GM18873 (cell line): ENCODE measurements at regions not wholly inside any gene's neighbourhood (a gene's known extent, or its start where the extent isn't known, plus 50 kb on each side); places are given as distances from the start of the nearest gene placed in this dataset.

Experiments used
- ATAC-seq: cut with Tn5 transposase; IDR thresholded peaks from one replicate; pipeline ENCODE4 v1.9.1; 2021; ENCODE audit warnings: mild to moderate bottlenecking, moderate library complexity, moderate number of reproducible peaks; ENCODE audit not compliant: unreplicated experiment, low FRiP score

DNA sequence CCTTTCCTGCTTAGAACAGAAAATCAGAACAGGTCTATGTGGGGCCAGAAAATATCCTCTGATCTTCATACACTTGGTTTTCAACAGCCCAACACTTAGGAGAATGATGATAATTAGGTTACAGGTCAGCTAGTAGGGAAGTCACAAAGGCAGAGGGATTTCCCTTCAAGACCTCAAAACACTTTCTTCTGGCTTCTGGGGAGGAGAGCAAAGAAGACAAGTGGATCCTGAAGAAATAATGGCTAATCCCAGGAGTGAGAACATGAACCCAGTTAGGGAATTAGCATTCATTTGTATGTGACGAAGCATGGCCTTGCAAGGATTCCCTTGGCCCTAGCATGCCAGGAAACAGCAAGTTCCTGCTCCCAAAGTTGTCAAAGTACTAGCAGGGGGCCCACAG, 223.3 kb downstream of the BCAT1 start:
- ATAC-seq = no peak

DNA sequence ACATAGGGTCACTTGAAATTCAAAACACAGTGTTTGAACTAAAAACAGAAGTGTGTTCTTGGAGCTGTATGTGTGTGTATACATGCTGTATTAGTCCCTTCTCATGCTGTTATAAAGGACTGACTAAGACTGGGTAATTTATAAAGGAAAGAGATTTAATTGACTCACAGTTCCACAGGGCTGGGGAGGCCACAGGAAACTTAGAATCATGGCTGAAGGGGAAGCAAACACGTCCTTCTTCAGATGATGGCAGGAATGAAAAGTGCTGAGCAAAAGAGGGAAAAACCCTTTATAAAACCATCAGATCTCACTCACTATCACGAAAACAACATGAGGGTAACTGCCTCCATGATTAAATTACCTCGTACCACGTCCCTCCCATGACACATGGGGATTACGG, 224.1 kb downstream of the BCAT1 start:
- no peak for ATAC-seq

DNA sequence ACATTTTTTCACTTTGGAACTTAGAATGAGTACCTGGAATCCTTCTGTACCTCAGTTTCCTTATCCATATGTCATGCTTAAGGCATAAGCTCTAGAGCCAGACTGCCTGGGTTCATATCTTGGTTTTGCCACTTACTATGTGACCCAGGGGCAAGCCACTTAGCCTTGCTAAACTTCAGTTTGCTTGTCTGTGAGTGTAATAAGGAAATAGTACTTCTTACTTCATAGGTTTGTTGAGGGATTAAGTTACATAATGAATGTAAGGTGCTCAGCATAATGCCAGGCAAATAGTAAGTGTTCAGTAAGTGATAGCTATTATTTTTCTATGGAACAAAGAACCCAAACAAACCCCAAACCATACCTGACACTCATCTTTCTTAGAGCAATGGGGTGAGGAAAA, 225.1 kb downstream of the BCAT1 start:
- ATAC-seq = no peak

DNA sequence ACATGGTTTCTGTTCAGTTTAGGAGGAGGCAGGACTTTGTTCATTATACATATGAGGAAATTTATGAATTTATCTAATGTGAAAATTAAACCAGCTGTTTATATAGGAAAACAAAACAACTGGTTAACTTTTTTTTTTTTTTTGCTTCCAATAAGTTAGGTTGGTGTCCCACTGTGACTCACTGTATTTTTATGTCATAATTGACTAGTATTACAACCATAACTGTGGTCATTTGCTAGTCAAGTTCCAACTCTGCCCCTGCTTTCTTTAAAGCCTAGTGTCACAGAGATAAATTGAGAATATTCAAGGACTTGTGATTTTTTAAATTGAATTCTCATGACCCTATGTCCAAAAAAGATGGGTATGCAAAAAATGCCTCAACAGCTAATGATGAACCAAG, 227.7 kb downstream of the BCAT1 start:
- ATAC-seq = no peak

DNA sequence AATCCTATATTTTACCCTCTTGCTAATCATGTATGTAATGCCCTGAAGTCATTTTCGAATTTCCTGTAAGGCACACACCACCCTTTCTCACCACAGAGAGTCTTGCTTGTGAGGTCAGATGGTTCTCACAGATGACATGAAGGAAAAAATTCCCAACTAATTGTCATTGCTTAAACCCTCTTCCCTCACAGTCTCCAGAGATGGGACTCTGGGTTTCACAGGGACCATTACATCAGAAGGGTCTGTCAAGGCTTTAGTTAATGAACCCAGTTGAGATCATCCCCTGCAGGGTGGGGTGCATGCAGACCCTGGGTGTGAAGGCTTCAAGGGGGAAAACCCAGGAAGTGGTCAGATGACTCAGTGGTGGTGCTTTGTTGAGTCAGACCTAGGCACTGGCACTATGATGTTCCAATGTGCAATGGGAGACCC, 229.6 kb downstream of the BCAT1 start:
- ATAC-seq = peak; percentile 96

DNA sequence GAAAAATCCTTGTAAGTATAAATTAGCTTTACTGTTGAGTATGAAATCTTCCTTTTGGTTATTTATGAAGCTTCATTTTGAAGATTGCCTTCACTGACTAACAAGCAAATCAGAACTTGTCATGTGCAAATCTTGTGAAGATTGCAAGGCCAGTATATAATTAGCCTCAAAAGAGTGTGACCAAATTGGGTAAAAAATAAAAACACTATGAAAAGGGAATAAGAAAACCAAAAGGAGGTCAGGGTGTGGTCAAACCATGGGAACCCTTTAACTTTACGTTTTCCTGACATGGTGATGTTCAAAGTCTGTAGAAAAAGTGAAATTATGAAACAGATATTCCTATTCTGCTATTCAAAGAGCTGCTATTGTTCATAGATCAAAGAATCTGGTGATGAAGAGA, 230.3 kb downstream of the BCAT1 start:
- ATAC-seq = no peak

DNA sequence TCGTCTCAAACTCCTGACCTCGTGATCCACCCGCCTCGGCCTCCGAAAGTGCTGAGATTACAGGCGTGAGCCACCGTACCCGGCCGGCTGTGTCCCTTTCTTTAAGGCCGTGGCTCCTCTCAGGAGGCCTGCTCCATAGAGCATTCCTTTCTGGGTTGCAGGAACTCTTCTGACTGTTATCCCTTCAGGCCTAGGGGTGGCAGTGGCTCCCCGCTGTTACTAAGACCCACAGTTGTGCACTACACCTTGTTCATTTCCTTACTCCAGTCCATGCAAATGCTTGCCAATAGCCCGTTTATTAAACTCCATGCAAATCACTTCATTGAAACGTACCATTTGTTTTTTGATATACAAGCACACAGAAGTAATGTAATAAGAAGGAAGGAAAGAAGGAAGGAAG, 234.7 kb downstream of the BCAT1 start:
- ATAC-seq = no peak

DNA sequence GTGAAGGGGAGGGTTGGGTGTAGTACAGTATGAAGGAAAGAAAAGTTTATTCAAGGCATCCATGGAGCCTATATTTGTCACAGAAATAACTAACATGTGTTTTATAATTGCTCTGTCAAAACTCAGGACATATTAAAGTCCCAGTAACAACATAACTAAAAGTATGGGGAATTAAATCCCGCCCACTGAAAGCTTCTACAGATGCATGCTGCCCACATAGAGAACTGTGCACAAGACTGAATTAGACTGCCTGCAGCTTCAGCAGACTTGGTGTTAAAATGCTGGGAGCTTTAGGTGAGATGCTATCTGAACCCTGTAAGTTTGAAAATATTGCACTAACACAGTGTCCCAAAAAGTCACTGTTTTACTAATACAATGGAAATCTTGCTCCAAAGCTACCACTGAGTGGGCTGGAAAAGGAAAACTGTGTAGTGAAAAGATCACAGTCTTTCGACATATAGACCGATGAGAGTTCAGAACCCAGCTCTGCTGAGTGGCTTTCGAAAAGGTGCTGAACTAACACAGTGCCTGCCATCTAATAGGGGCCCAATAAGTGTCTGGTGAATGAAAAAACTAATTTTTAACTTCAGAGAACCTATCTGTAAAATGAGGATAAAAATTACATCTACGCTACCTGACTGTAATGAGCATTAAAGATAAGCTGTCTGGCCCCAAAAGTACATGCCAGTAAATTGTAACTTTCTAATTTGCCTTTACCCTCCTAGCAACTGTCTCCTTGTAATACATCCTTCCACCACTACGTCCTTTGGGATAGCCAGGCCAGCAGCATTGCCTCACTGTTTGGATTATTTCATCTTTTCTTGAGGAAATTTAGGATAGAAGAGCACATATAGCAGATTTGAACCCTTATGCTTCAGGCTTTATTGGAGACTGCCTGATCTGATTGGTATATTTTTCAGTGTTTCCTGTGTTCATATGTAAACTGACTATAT, 237.6 kb downstream of the BCAT1 start:
- no peak for ATAC-seq

DNA sequence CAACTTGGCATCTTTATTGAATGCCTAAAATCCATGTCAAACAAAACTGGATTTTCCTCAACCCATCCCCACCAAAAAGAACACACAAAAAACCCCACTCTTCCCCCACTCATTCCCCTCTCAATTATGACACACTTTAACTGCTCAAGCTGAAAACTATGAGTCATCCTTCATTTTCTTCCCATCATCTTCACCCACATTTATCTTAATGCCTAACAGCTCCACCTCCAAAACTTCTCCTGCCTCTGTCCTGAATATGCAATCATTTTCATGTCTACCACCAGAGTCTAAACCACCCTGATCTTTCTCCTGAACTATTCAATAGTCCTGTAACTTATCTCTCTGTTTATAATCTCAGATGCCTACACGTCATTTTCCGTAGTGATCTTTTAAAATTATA, 239.7 kb downstream of the BCAT1 start:
- ATAC-seq = no peak

DNA sequence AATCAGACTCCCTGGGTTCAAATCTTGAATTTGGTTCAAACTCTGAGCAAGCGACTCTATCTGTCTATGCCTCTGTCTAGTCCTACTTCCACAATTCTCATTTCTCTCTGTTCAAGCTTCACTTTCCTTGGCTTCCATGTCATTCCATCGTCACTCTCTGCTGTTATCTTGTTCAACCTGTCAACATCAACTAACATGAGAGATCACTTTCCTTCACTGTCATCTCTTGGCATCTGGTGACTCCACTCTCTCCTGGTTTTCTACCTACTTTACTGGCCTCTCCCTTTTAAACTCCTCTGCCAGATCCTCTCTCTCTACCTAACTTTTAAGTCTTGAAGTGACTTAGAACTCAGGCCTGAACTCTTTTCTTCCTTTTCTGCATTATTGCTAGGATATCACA, 240.2 kb downstream of the BCAT1 start:
- no peak for ATAC-seq

DNA sequence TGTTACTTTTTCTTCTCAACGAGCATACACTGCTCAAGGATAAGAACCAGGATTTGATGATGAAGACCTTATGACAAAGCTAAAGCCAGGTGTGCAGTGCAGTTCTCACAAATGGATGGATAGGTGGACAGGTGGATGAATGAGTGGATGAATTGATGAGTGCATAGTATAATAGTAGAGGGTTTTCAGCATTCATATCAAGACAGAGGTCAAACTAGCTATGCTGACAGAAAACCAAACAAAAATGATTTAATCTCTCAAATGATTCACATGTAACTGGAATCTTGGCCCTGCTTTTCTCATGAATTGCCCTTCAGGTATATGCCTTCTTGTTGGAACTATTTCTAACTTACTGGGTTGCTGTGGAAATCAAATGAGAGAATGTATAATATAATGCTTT, 240.9 kb downstream of the BCAT1 start:
- ATAC-seq = no peak

DNA sequence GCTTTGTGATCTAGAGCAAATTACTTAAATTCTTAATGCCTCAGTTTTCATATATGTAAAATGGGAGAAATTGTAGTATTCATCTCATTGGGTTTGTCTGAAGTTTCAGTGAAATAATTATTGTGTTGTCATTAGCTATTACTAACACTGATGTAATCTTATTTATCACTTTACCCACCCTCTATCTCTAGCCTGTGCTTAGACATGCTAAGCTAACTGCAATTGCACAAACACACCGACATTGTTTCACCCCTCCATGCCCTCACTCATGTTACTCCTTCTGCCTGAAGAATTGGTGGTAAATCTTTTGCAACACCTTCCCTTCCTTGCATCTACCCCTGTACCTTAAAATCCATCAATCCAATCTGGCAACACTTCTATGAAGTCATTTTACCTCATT, 241.6 kb downstream of the BCAT1 start:
- ATAC-seq = no peak

DNA sequence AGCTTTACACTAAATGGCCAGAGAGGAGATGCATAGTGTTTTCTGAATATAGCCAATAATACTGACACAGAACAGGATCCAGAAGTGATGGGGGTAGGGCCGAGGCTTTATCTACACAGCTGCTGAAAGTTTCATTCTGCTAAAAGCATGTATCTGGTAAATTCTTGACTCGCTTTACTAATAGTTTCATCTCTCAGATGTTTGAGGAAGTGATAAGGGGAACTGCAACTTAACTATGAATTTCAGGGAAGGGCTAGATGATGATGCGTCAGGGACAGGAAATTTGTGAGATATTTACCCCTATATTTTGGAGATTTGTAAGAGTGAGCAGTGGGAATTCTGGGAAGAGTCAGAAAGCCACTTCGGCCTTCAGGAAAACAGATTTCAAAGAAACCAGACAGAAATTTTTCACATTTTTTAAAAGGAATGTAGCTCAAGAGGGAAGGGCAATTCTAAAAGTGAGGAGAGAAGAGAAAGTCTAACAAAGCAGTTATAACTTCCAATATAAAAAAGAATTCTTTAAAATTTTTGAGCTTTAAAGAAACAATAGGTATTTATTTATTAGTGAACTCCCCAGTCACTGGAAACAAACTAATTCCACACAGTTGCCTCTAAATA, 243.1 kb downstream of the BCAT1 start:
- ATAC-seq = peak; percentile 100

DNA sequence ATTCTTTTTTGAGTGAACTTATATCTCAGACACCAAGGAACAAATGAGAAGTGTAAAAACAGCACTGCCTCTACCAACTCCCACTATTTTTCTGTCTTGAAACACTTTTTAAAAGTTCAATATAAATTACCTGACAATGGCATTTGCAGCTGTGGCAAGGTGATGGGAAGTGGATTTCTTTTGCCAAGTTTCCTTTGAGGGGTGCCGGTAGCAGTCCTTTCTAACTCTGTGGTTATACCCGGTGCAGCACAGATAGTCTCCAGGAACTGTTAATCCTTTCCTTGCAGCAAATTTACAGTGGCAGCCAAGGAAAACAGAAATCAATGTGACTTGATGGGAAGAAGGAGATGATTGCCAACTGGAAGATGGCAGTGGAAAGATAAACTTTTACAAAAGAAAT, 243.7 kb downstream of the BCAT1 start:
- ATAC-seq = no peak

DNA sequence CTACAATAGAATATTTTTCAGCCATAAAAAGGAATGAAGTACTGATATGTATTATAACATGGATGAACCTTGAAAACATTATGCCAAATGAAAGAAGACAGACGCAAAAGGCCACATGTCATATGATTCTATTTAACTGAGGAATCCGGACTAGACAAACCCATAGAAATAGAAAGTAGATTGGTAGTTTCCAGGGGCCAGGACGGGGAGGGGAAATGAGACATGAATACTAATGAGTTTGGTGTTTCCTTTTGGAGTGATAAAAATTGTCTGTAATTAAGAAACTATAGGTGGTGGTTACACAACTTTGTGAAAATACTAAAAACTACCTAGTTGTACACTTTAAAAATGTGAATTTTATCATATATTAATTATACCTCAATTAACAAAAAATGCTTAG, 247.6 kb downstream of the BCAT1 start:
- ATAC-seq = no peak

DNA sequence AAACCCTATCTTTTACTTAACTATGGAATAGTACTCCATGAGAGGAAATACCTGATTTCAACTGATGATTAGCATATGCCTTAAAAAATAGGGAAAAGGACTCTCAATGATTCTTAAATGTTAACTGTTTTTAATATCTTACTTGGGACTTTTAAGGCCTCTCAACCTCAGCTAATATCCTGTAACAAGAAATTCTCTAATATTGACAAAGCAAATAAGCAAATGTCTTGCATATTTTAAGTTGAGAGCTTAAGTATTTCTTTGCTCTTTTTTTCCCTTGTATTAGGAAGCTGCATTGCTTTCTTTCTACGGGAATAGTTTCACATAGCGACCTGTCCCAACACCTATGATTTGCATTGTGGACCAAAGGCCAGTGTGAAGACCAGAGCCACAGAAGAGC, 249.9 kb downstream of the BCAT1 start:
- ATAC-seq = no peak

DNA sequence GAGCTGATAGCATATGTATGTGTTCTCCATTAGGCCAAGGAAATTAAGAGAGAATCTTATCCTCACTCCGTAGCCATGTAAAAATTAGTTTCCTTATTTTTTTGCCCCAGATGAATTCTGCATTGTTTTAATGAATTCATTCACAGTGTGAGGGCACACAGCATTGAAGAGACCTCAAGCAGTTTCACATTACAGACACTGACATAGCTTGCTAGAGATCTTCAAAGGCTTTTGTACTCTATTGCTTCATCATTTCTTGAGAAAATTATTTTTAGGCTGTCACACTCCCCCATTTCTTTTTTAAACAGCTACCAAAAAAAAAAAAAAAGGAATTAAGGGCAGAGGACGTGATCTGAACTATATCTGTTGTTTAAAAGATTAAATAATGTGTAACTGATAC, 251.1 kb downstream of the BCAT1 start:
- ATAC-seq = no peak

DNA sequence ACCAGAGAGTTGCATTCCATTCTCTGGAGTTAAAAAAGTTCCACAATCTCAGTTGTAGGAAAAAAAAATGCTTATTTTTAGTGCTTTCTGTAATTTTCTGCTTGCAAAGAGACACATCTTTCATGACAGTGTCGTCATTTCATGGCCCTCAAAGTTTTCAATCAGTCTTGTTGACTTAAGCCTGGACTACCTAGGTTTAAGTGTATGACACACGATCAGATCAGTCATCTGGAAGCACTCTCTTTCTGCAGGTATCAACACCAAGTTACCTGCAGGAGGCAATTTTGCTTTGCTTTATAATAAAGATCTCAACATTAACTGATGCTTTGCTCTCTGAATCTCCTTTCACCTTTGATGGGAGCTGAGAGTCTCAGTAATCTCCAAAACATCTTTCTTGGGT, 251.6 kb downstream of the BCAT1 start:
- ATAC-seq = no peak

DNA sequence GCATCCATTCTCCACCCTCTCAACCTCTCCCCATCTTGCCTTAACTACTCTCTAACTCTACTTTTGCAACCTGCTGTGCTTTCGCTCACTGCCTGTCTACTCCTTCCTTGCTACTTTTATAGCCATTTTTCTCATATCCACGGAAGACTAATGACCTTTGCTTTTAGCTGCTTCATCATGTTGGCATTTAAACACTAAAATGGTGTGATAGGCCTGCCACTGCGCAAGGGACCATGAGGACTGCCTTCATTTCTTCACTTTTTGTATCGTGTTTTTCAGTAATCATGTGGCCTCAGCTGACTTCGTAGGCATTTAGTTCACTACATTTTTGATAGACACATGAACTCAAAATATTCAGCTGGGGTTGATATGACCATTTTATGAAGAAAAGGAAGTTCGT, 252.1 kb downstream of the BCAT1 start:
- no peak for ATAC-seq

DNA sequence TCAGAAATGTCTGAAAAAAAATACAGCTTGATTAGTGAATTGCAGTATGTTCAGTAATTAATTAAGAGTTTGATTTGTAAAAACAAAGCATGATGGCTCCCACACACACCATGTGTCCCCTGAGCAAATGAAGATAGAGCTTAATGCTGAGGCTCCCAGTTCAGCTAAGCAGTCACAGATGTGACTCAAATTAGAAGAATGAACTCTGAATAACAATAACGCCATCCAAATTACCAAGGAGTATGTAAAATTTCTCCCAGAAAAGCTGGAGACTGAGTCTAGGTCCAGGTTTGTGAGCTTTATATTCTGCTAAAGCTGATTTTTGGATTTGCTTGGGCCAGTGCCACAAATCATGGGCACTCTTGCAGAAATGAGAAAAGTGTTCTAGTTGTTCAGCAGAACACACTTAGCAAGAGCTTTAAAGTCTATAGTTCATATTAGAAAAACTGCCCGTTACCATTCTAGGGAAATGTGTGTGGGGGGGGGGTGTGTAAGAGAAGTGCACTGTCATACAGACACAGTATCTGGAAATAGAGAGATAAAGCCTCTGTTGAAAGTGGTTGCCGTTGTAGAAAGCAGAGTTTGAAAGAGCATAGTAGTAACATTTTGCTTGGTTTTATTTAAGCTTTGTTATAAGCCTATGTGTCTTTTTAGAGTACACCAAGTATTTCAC, 253.1 kb downstream of the BCAT1 start:
- ATAC-seq = no peak

DNA sequence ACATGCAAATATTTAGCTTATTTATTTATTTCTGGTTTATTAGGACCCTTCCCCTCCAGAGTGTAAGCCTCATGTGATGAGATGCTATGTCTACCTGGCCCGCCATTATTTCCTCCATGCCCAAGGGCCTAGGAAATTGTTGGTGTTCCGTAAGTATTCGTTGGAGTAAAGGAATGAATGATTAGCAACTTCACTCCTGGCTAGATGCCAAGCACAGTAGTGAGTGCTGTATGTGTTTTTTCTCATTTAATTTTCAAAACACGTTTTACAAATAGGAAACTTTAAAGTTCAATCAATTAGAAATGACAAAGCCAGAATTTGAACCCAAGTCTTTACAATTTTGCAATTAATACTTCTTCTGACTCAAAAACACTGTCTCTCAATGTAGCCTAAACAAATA, 253.8 kb downstream of the BCAT1 start:
- no peak for ATAC-seq

DNA sequence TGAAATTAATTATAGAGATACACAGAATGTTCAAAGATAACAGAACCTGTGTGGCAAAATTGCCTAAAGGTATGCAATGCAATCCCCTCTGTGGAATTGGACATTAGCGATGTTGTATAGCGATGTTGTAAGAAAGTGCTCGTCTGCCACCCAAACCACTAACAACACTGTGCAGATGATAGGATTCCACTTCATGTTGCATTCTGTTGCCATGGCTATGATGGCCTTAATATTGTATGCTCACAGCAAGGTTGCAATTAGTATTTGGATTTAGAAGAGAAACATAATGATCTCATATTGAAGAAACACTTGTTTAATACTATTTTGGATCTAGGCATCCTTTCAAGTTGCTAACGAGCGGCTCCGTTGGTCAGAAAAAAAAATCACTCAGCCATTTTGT, 260.3 kb downstream of the BCAT1 start:
- ATAC-seq = no peak
